B cell (primary cell): ENCODE measurements at regions not wholly inside any gene's neighbourhood (a gene's known extent, or its start where the extent isn't known, plus 50 kb on each side); places are given as distances from the start of the nearest gene placed in this dataset.

Source experiments
- ATAC-seq: fragments of 200-7000 bp; cut with Tn5 transposase; one replicate; pipeline ENCODE4 v1.10.0; 2021; ENCODE audit warnings: low read depth, mild to moderate bottlenecking, moderate number of reproducible peaks, moderate library complexity
- CTCF ChIA-PET: fragments of 350-600 bp; sonication (Branson Sonifier 250); formaldehyde crosslinking; loops from one replicate; lab custom pipeline; 2021; ENCODE audit warnings: antibody characterized with exemption, inconsistent platforms; lab: Charles Lee
- POLR2A ChIA-PET: fragments of 350-600 bp; sonication (Branson Sonifier 250); formaldehyde crosslinking; loops from one replicate; lab custom pipeline; 2021; ENCODE audit warnings: antibody characterized with exemption; lab: Charles Lee
- DNase-seq: peaks from one replicate; pipeline ENCODE4 v3.0.0; 2013
- H2AFZ ChIP-seq: 2 replicates; pipeline ENCODE4 v1.6.1; 2012; ENCODE audit warnings: mild to moderate bottlenecking, low read depth, low read length; ENCODE audit not compliant: insufficient read depth, poor library complexity, severe bottlenecking
- H3K27ac ChIP-seq, 2 donors: 1 replicate in 1 of 2; 2 replicates in 1 of 2; pipeline ENCODE4 v1.5.1; 2012 to 2013; ENCODE audit warnings: low read length in 2 of 2, mild to moderate bottlenecking in 2 of 2, moderate library complexity in 1 of 2
- H3K27me3 ChIP-seq, 4 experiments: fragments of 200-600 bp in 1 of 4; sonication (generic) in 1 of 4; replicated peaks in 1 of 4; 1 replicate in 2 of 4; 2 replicates in 2 of 4; pipeline versions ENCODE4 v1.6.1 to v1.7.0; 2013 to 2016; ENCODE audit warnings: low read length in 3 of 4, mild to moderate bottlenecking in 2 of 4, mixed read lengths in 1 of 4, moderate library complexity in 1 of 4; ENCODE audit not compliant: insufficient read depth in 4 of 4, control insufficient read depth in 3 of 4; ENCODE audit errors: control extremely low read depth in 1 of 4
- H3K36me3 ChIP-seq, 2 experiments: replicated peaks in 1 of 2; 1 replicate in 1 of 2; 2 replicates in 1 of 2; pipeline versions ENCODE4 v1.6.1 to v1.7.1; 2013; ENCODE audit warnings: low read length in 1 of 2; ENCODE audit not compliant: insufficient read depth in 2 of 2, control insufficient read depth in 1 of 2; ENCODE audit errors: control extremely low read depth in 1 of 2, extremely low read depth in 1 of 2
- H3K4me1 ChIP-seq, 2 donors: fragments of 200-600 bp in 1 of 2; sonication (generic) in 1 of 2; 1 replicate in 1 of 2; 2 replicates in 1 of 2; pipeline versions ENCODE4 v1.5.1 to v1.6.1; 2013 to 2017; ENCODE audit warnings: low read length in 2 of 2; ENCODE audit not compliant: control insufficient read depth in 2 of 2, insufficient read depth in 2 of 2
- H3K4me2 ChIP-seq: replicated peaks from 2 replicates; pipeline ENCODE3; 2012; ENCODE audit warnings: mild to moderate bottlenecking, low read depth, low read length; ENCODE audit not compliant: poor library complexity, severe bottlenecking
- H3K4me3 ChIP-seq, 5 experiments: fragments of 200-600 bp in 1 of 5; sonication (generic) in 1 of 5; 1 replicate in 3 of 5; 2 replicates in 2 of 5; pipeline versions ENCODE4 v1.5.1 to v1.7.0; 2011 to 2016; ENCODE audit warnings: low read length in 4 of 5, mild to moderate bottlenecking in 4 of 5, low read depth in 2 of 5, control low read depth in 1 of 5, moderate library complexity in 1 of 5; ENCODE audit not compliant: insufficient read depth in 1 of 5; ENCODE audit errors: control extremely low read depth in 1 of 5, extremely low read depth in 1 of 5
- H3K79me2 ChIP-seq: fragments of 200-600 bp; sonication (generic); one replicate; pipeline ENCODE4 v1.6.0; 2016; ENCODE audit warnings: low read length; ENCODE audit not compliant: control insufficient read depth, insufficient read depth
- H3K9ac ChIP-seq: fragments of 200-600 bp; sonication (generic); 2 replicates; pipeline ENCODE4 v1.6.1; 2017; ENCODE audit warnings: mild to moderate bottlenecking, low read length, moderate library complexity
- H3K9me3 ChIP-seq, 3 donors: one replicate each; pipeline versions ENCODE4 v1.6.1 to v1.7.1; 2013; ENCODE audit warnings: low read length in 2 of 3; ENCODE audit not compliant: control insufficient read depth in 2 of 3, insufficient read depth in 1 of 3; ENCODE audit errors: control extremely low read depth in 1 of 3
- H4K20me1 ChIP-seq: 2 replicates; pipeline ENCODE4 v1.6.0; 2012; ENCODE audit warnings: mild to moderate bottlenecking, low read length; ENCODE audit not compliant: insufficient read depth, control insufficient read depth, poor library complexity, severe bottlenecking
- H3K27ac Mint-ChIP-seq: one replicate; pipeline ENCODE4 v1.8.0; 2021; ENCODE audit warnings: mixed read lengths
- H3K27me3 Mint-ChIP-seq: one replicate; pipeline ENCODE4 v1.8.0; 2021; ENCODE audit warnings: mixed read lengths
- H3K4me1 Mint-ChIP-seq: one replicate; pipeline ENCODE4 v1.8.0; 2021; ENCODE audit warnings: mixed read lengths
- H3K4me3 Mint-ChIP-seq: one replicate; pipeline ENCODE4 v1.8.0; 2021; ENCODE audit warnings: mixed read lengths
- H3K9me3 Mint-ChIP-seq: one replicate; pipeline ENCODE4 v1.8.0; 2022; ENCODE audit warnings: mixed read lengths; ENCODE audit not compliant: insufficient read depth
- CTCF ChIP-seq: fragments of 200-600 bp; IDR thresholded peaks from one replicate; pipeline ENCODE4 v1.8.0; 2022; ENCODE audit warnings: antibody characterized with exemption, mild to moderate bottlenecking
- EZH2 ChIP-seq: IDR thresholded peaks from 2 replicates; pipeline ENCODE4 v1.6.1; 2012; ENCODE audit warnings: borderline replicate concordance, low read depth, mild to moderate bottlenecking, moderate library complexity, low read length; ENCODE audit not compliant: insufficient read depth, poor library complexity, severe bottlenecking
- WGBS: methylation state at CpG from one replicate; pipeline ENCODE4 v1.1.5; 2013; ENCODE audit warnings: missing lambda C conversion rate; ENCODE audit not compliant: insufficient coverage; 5-methylcytosine and 5-hydroxymethylcytosine counted together
- intact Hi-C: fragments of 100-400 bp; cut with micrococcal nuclease; formaldehyde crosslinking; loops from one replicate; pipeline ENCODE4 v1.10.0; 2022

- POLR2A ChIA-PET = no interaction called here
- Histone ChIP-seq H3K9me3 (peaks cover 2 to 15% (median 8%) of the 10 kb centered on the region in 3 donors), H3K4me2 (no peak overlapping the region), H3K4me3 (no peak overlapping the region), H4K20me1 (no peaks in the 10 kb centered on the region), H3K36me3 (no peaks in the 10 kb centered on the region), H3K9ac (no peak overlapping the region), H3K27ac (no peak overlapping the region), H3K4me1 (peaks cover under 1 to 2% of the 10 kb centered on the region in 2 donors), H3K27me3 (no peaks in the 10 kb centered on the region), H3K79me2 (no peaks in the 10 kb centered on the region), H2AFZ (no peak overlapping the region)
- Mint-ChIP-seq H3K9me3 (peaks cover 11% of the 10 kb centered on the region), H3K4me1 (peaks cover 3% of the 10 kb centered on the region), H3K4me3 (no peak overlapping the region), H3K27ac (no peak overlapping the region), H3K27me3 (no peaks in the 10 kb centered on the region)
- no peak for ATAC-seq
- WGBS = 71% methylated on average over 2 of the region's 2 CpGs
- DNase-seq = no peak
- TF ChIP-seq CTCF = no peak
- TF ChIP-seq EZH2 = no peak
- CTCF ChIA-PET = interaction anchor here (1.0 kb wide), 1 partner anchor 453 kb away, joined by 3 read pairs; no protein-coding TSS in a partner anchor
- intact Hi-C loops = no loop called here
Observed at GRCh38 chr18:10038268-10038667, 124.5 kb downstream of the VAPA start.

GRCh38 chr18:10040287-10041011 is 126.6 kb downstream of the VAPA start:
- TF ChIP-seq CTCF (no peak), EZH2 (no peak)
- ChIA-PET CTCF (interaction anchor here (1.0 kb wide), 1 partner anchor 451 kb away, joined by 3 read pairs; no protein-coding TSS in a partner anchor), POLR2A (no interaction called here)
- 73% methylated on average over 4 of the region's 4 CpGs for WGBS
- no peak overlapping the region for H3K27ac ChIP-seq
- no peaks in the 10 kb centered on the region for H3K27me3 ChIP-seq
- no peak overlapping the region for H3K4me3 ChIP-seq
- intact Hi-C loops = no loop called here
- H3K4me1 ChIP-seq = no peaks in the 10 kb centered on the region
- Mint-ChIP-seq H3K27me3 (peaks cover 5% of the 10 kb centered on the region), H3K4me3 (no peak overlapping the region), H3K4me1 (no peaks in the 10 kb centered on the region), H3K9me3 (peaks cover 15% of the 10 kb centered on the region), H3K27ac (no peak overlapping the region)
- DNase-seq (no peak), ATAC-seq (no peak)
- no peaks in the 10 kb centered on the region for H3K79me2 ChIP-seq
- no peak overlapping the region for H3K9ac ChIP-seq
- no peaks in the 10 kb centered on the region for H3K36me3 ChIP-seq
- H3K4me2 ChIP-seq = no peak overlapping the region
- H3K9me3 ChIP-seq = peaks cover 2 to 21% (median 8%) of the 10 kb centered on the region in 3 donors
- no peaks in the 10 kb centered on the region for H4K20me1 ChIP-seq
- no peak overlapping the region for H2AFZ ChIP-seq
